ENCODE measurements at regions not wholly inside any gene's neighbourhood (a gene's known extent, or its start where the extent isn't known, plus 50 kb on each side); places are given as distances from the start of the nearest gene placed in this dataset.

GRCh38 chr3:5035692-5036391 is 56.6 kb downstream of the BHLHE40 start:
- TF ChIP-seq EP300 (conservative IDR thresholded peaks at IDR 0.05; ENCODE audit: poor library complexity, severe bottlenecking) (no peak), EZH2 (IDR thresholded peaks at IDR 0.05; ENCODE audit: borderline replicate concordance, insufficient read depth, low read length, poor library complexity, severe bottlenecking) (no peak), TAF1 (IDR thresholded peaks at IDR 0.05; ENCODE audit: low read depth) (no peak)

All from neural cell (in vitro differentiated cells).